HT-29 (cell line): ENCODE measurements at regions not wholly inside any gene's neighbourhood (a gene's known extent, or its start where the extent isn't known, plus 50 kb on each side); places are given as distances from the start of the nearest gene placed in this dataset.
"Not testable (repeated sequence)": the region's sequence is repeated elsewhere in the genome, so short reads cannot be mapped to it uniquely, and the experiment has no call there.

Source experiments
- DNase-seq: peaks from one replicate; pipeline ENCODE4 v3.0.0-alpha.2; 2015; ENCODE audit warnings: low spot score

- no peak for DNase-seq
Measured at GRCh38 chr2:31813016-31813415, 197.8 kb downstream of the MEMO1 start.

GRCh38 chr2:31812051-31812798 lies 198.6 kb downstream of the MEMO1 start:
- peak; percentile 28 for DNase-seq

GRCh38 chr2:31811482-31811881 lies 199.3 kb downstream of the MEMO1 start:
- DNase-seq = no peak

- DNase-seq = no peak
Measured at GRCh38 chr2:31810200-31810917, 200.4 kb downstream of the MEMO1 start.

GRCh38 chr2:31805688-31806087 lies 205.1 kb downstream of the MEMO1 start:
- DNase-seq = no peak

- not testable (repeated sequence) for DNase-seq
Measured at GRCh38 chr2:31803481-31804153, 207.2 kb downstream of the MEMO1 start.

- no peak for DNase-seq
Measured at GRCh38 chr2:31802711-31803110, 208.1 kb downstream of the MEMO1 start.

GRCh38 chr2:31799282-31799681 lies 211.5 kb downstream of the MEMO1 start:
- not testable (repeated sequence) for DNase-seq

GRCh38 chr2:31788273-31788672 lies 207.5 kb upstream of the SRD5A2 start:
- no peak for DNase-seq

GRCh38 chr2:31785876-31786275 lies 205.1 kb upstream of the SRD5A2 start:
- DNase-seq = no peak

GRCh38 chr2:31784868-31785267 lies 204.1 kb upstream of the SRD5A2 start:
- DNase-seq = no peak

- DNase-seq = peak; percentile 7
Measured at GRCh38 chr2:31783446-31784091, 202.8 kb upstream of the SRD5A2 start.

GRCh38 chr2:31778153-31778552 lies 197.4 kb upstream of the SRD5A2 start:
- no peak for DNase-seq

GRCh38 chr2:31770741-31771140 lies 190.0 kb upstream of the SRD5A2 start:
- DNase-seq = no peak

GRCh38 chr2:31765078-31765945 lies 184.6 kb upstream of the SRD5A2 start:
- DNase-seq = no peak

- DNase-seq = no peak
Measured at GRCh38 chr2:31764169-31764568, 183.4 kb upstream of the SRD5A2 start.

- no peak for DNase-seq
Measured at GRCh38 chr2:31762085-31762484, 181.3 kb upstream of the SRD5A2 start.

GRCh38 chr2:31757351-31757750 lies 176.6 kb upstream of the SRD5A2 start:
- DNase-seq = not testable (repeated sequence)

- DNase-seq = not testable (repeated sequence)
Measured at GRCh38 chr2:31748746-31749145, 168.0 kb upstream of the SRD5A2 start.

GRCh38 chr2:31748041-31748440 lies 167.3 kb upstream of the SRD5A2 start:
- DNase-seq = peak; percentile 28

- DNase-seq = no peak
Measured at GRCh38 chr2:31739161-31739560, 158.4 kb upstream of the SRD5A2 start.
